ENCODE measurements at regions not wholly inside any gene's neighbourhood (a gene's known extent, or its start where the extent isn't known, plus 50 kb on each side); places are given as distances from the start of the nearest gene placed in this dataset.
A peak's percentile ranks its signal among the peaks of the same experiment; 100 is the strongest.

DNA sequence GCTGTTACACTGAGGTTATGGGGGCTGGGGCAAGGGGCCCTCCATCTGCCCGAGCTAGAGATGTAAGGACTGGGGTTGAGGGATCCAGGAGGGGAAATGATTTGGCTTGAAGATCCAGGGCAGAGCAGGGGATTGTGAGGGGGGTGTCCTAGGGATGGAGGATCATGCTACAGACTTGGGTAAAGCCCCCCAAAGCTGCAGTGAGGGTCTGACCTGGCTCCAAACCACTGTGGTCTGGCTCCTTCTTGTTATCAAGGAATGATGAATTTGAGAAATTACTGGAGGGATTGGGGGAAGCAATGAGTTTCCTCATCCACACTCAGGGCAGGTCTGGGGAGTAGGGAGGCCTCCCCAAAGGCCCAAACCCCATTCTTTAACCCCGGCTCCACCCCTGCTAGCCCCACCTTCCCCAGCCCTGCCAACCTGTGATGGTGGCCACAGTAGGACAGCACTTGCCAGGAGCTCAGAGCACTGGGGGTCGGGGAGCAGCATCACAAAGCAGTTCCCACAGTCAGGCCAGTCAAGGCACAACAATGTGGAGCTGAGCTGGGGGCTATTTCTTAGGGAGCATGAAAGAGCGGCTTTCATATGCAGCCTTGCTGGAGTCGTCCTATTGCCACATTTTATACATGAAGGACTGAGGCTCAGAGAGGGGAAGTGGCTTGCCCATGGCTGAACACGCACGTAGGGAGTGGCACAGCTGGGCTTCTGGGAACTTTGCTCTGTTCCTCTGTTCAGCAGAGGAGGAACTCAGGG, 165.5 kb downstream of the EFNB1 start:
- DNase-seq: no peak
- WGBS, 5 donors: 69 to 83% (median 79%) methylated on average over 2 to 7 of the region's 7 CpGs
- Histone ChIP-seq H3K4me1 (peaks cover 5 to 44% (median 26%) of the 10 kb centered on the region in 4 donors), H3K9me3 (no peaks in the 10 kb centered on the region), H3K36me3 (no peaks in the 10 kb centered on the region), H3K27me3 (no peaks in the 10 kb centered on the region), H3K4me3 (no peak overlapping the region), H3K27ac (no peak overlapping the region)
- TF ChIP-seq, protein P1, sequence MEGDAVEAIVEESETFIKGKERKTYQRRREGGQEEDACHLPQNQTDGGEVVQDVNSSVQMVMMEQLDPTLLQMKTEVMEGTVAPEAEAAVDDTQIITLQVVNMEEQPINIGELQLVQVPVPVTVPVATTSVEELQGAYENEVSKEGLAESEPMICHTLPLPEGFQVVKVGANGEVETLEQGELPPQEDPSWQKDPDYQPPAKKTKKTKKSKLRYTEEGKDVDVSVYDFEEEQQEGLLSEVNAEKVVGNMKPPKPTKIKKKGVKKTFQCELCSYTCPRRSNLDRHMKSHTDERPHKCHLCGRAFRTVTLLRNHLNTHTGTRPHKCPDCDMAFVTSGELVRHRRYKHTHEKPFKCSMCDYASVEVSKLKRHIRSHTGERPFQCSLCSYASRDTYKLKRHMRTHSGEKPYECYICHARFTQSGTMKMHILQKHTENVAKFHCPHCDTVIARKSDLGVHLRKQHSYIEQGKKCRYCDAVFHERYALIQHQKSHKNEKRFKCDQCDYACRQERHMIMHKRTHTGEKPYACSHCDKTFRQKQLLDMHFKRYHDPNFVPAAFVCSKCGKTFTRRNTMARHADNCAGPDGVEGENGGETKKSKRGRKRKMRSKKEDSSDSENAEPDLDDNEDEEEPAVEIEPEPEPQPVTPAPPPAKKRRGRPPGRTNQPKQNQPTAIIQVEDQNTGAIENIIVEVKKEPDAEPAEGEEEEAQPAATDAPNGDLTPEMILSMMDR (IDR thresholded peaks at IDR 0.05): no peak
- no peak for TF ChIP-seq POLR2AphosphoS5 (IDR thresholded peaks at IDR 0.05)
- intact Hi-C loops (cut with DNase I; ENCODE audit: low total_unique reads): no loop called here

DNA sequence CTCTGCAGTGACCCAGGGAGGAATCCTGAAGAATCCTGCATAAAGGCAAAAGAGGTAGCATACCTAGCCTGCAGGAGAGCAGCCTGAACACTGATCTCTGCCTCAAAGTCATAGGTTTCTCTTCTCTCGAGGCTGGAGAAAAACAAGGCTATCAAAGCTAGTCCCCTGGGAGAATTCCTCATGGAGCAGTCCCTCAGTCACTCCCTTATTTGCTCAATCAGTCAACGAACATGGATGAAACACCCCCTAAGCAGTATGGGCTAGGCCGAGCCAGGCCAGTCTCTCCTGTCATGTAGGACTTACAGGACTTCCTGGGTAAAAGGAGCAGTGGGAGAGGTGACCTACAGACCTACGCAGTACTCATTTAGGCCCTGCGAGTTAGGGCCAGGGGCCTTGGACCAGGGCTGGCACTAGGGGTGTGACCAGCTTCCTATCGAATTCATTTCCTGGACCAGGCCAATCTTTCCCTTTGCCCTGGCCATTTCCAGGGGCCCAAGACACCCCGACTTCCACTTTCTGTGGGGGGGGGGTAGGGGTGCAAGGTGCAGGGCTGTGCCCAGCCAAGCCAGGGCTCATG, 164.1 kb downstream of the EFNB1 start:
- intact Hi-C loops (cut with DNase I; ENCODE audit: low total_unique reads): no loop called here
- no peaks in the 10 kb centered on the region for H3K9me3 ChIP-seq
- H3K4me1 ChIP-seq: peaks cover 5 to 38% (median 25%) of the 10 kb centered on the region in 4 donors
- DNase-seq: no peak
- H3K36me3 ChIP-seq: no peaks in the 10 kb centered on the region
- H3K27ac ChIP-seq: peak overlapping the region in 2 of 5 donors; percentile 10 to 31
- H3K27me3 ChIP-seq: no peaks in the 10 kb centered on the region
- no peak overlapping the region for H3K4me3 ChIP-seq
- no peak for TF ChIP-seq POLR2A (IDR thresholded peaks at IDR 0.05)
- TF ChIP-seq, protein P1 (IDR thresholded peaks at IDR 0.05): no peak
- TF ChIP-seq POLR2AphosphoS5 (IDR thresholded peaks at IDR 0.05): no peak
- no peak for TF ChIP-seq EP300 (IDR thresholded peaks at IDR 0.05)
- WGBS, 5 donors: 60 to 71% (median 69%) methylated on average over 7 of the region's 7 CpGs

DNA sequence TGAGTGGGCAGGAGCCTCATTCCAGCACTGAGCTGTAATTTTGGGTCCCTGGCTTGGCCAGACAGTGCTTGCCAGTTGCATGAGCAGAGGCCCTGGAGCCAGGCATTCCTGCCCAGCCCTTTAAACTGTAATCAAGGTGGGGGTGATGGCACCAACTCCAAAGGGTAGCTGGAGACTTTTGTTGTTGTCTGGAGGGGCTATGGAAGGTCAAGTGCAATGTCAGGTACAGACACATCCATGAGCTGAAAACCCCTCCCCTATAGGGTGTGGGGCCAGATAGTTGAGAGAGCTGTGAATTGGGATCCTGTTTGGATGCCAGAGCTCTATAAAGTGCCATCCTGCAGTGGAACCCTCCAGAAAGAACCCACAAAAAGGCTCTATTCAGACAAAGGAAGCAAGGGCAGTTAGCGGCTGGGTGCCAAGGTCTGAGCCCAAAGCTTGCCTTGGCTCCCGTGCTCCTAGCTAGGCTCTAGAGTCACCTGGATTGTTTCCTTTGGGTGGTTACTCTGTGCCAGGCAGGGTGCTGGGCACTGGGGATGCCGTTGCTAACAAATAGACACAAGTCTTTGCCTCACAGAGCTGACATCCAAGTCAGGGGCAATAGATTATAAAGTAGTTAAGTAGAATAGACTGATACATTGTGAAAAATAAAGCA, 163.0 kb downstream of the EFNB1 start:
- H3K4me3 ChIP-seq: no peak overlapping the region
- no peaks in the 10 kb centered on the region for H3K36me3 ChIP-seq
- peaks cover 5 to 29% (median 20%) of the 10 kb centered on the region in 4 donors for H3K4me1 ChIP-seq
- no peaks in the 10 kb centered on the region for H3K9me3 ChIP-seq
- WGBS, 5 donors: 64 to 97% (median 84%) methylated on average over 3 of the region's 3 CpGs
- intact Hi-C loops (cut with DNase I; ENCODE audit: low total_unique reads): no loop called here
- TF ChIP-seq POLR2AphosphoS5 (IDR thresholded peaks at IDR 0.05): no peak
- TF ChIP-seq POLR2A (IDR thresholded peaks at IDR 0.05): no peak
- no peak for TF ChIP-seq EP300 (IDR thresholded peaks at IDR 0.05)
- TF ChIP-seq, protein P1 (IDR thresholded peaks at IDR 0.05): no peak
- no peak overlapping the region for H3K27ac ChIP-seq
- peaks cover 0 to 3% (median 0%) of the 10 kb centered on the region in 3 donors for H3K27me3 ChIP-seq
- no peak for DNase-seq

DNA sequence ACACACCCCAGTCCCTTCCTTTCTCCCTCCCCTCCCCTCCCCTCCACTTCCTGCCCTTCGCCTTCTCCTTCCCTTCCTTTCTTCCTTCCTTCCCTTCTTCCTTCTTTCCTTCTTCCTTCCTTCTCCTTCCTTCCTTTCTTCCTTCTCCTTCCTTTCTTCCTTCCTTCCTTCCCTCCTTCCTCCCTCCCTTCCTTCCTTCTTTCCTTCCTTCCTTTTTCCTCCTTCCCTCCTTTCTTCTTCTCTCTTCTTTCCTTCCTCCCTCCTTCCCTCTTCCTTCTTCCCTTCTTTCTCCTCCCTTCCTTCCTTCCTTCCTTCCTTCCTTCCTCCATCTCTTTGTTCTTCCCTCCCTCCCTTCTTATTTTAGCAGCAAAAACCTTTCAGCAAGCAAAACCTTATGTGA, 162.1 kb downstream of the EFNB1 start:
- no peaks in the 10 kb centered on the region for H3K9me3 ChIP-seq
- no peak overlapping the region for H3K4me3 ChIP-seq
- peaks cover 5 to 20% (median 13%) of the 10 kb centered on the region in 4 donors for H3K4me1 ChIP-seq
- DNase-seq: no peak
- H3K36me3 ChIP-seq: no peaks in the 10 kb centered on the region
- intact Hi-C loops (cut with DNase I; ENCODE audit: low total_unique reads): no loop called here
- H3K27ac ChIP-seq: no peak overlapping the region
- no peak for TF ChIP-seq POLR2A (IDR thresholded peaks at IDR 0.05)
- no peak for TF ChIP-seq POLR2AphosphoS5 (IDR thresholded peaks at IDR 0.05)
- TF ChIP-seq, protein P1 (IDR thresholded peaks at IDR 0.05): no peak
- TF ChIP-seq EP300 (IDR thresholded peaks at IDR 0.05): no peak
- peaks cover 0 to 4% (median 0%) of the 10 kb centered on the region in 3 donors for H3K27me3 ChIP-seq
- whole genome bisulfite sequencing, 5 donors: 47 to 91% (median 67%) methylated on average over 1 of the region's 1 CpG

Measured in stomach (tissue), 8 donors.